ENCODE measurements at regions not wholly inside any gene's neighbourhood (a gene's known extent, or its start where the extent isn't known, plus 50 kb on each side); places are given as distances from the start of the nearest gene placed in this dataset.
"Not testable (repeated sequence)": the region's sequence is repeated elsewhere in the genome, so short reads cannot be mapped to it uniquely, and the experiment has no call there.

DNA sequence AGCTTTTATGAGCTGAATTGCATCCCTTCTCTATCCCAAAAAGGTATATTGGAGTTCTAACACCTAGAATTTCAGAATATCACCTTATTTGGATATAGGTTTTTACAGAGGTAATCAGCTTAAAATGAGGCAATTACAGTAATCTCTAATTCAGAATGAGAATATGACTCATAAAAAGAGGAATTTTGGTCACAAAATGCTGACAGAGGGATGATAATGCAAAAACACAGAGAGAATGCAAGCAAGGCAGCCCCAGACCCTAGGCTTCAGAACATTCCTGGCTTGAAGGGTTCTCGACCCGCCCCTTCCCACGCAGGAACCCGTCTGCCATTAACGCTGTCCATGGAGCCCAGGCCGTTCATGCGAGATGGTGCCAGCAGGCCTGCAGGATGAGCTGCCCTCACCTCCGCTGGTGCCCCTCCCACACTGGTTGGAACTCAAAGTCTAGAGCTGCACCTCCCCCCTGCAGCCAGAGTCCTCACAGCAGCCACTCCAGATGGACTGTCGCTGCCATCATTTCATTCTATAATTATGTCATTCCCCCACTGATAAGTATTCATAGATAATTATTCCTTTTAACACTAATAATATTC lies 1173.4 kb upstream of the ACO1 start:
- DNase-seq: no peak

DNA sequence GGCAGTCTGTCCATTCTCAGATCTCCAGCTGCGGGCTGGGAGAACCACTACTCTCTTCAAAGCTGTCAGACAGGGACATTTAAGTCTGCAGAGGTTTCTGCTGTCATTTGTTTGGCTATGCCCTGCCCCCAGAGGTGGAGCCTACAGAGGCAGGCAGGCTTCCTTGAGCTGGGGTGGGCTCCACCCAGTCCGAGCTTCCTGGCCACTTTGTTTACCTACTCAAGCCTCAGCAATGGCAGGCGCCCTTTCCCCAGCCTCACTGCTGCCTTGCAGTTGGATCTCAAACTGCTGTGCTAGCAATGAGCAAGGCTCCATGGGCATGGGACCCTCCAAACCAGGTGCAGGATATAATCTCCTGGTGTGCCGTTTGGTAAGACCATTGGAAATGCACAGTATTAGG lies 1154.5 kb upstream of the ACO1 start:
- not testable (repeated sequence) for DNase-seq

DNA sequence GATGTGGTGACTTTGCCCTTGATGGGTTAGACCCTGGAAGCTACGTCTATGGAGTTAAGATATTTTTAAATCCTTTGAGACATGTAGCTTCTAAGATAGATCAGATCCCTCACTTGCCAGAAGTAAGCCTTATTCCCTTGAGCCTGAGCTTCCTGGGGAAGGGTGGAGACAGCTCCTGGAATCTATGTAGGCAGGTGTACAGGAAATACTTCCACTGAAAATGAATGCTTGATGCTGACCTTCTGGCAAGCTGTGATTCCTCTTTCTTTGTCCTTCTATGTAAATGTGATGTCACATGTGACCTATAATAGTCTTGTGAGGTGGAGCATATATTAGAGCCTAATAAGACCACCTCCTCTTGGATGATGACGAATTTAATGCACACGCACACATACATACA lies 1152.0 kb upstream of the ACO1 start:
- DNase-seq: no peak

DNA sequence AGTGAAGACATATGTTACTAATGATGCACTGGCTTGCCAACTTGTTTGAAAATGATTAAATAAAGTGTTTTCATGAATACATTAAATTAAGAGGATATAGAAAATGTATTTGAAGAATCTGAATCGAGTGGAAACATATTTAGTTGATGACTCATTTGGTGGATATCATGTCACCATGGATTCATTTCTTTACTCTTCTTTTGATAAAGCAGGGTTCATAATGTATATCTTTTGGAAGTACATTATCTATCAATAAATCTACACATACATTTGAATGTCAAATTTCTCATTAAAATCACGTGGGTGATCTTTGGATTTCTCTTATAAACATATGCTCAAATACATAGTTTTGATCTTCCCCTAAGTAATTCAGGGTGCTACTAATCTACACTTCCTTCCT lies 1148.1 kb upstream of the ACO1 start:
- no peak for DNase-seq

DNA sequence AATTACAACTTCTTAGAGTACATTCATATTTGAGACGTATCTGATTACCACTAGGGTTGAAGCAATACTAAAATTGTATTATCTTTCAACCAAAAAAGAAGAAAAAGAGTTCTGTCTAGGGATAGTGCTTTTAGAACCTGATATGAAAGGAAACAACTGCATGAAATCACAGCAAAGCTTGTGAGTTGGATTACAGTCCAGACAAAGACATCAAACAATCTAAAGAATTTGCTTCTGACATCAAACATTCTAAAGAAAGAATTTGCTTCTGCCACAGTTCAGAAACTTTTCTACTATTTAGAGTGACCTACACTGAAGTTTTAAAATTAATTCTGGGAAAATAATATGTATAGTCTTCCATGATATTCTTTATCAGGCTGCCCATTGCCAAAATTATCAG lies 1141.1 kb upstream of the ACO1 start:
- DNase-seq: no peak

DNA sequence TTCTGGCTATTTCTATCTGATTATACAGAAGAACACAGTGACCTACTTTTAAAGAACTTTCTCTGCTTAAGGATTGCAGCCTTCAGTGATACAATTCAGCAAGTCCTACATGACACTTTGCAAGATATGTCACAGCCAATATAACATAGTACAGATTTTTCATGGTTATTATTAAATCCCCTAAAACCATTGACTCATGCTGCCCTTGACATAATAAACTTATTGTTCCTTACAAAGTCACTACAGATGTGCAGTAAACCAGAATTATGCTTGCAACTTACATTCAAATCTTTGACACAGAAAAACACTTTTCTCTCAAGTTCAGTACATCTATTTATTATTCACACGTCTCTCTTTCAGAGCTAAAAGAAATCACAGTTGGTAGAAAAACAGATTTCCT lies 1136.3 kb upstream of the ACO1 start:
- no peak for DNase-seq

DNA sequence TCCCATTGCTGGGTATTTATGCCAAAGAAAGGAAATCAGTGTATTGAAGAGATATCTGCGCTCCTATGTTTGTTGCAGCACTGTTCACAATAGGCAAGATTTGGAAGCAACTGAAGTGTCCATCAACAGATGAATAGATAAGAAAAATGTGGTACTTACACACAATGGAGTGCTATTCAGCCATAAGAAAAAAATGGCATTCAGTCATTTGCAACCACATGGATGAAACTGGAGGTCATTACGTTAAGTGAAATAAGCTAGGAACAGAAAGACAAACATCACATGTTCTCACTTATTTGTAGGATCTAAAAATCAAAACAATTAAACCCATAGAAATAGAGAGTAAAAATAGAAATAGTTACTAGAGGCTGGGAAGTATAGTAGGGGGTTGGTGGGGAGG lies 1133.1 kb upstream of the ACO1 start:
- no peak for DNase-seq

DNA sequence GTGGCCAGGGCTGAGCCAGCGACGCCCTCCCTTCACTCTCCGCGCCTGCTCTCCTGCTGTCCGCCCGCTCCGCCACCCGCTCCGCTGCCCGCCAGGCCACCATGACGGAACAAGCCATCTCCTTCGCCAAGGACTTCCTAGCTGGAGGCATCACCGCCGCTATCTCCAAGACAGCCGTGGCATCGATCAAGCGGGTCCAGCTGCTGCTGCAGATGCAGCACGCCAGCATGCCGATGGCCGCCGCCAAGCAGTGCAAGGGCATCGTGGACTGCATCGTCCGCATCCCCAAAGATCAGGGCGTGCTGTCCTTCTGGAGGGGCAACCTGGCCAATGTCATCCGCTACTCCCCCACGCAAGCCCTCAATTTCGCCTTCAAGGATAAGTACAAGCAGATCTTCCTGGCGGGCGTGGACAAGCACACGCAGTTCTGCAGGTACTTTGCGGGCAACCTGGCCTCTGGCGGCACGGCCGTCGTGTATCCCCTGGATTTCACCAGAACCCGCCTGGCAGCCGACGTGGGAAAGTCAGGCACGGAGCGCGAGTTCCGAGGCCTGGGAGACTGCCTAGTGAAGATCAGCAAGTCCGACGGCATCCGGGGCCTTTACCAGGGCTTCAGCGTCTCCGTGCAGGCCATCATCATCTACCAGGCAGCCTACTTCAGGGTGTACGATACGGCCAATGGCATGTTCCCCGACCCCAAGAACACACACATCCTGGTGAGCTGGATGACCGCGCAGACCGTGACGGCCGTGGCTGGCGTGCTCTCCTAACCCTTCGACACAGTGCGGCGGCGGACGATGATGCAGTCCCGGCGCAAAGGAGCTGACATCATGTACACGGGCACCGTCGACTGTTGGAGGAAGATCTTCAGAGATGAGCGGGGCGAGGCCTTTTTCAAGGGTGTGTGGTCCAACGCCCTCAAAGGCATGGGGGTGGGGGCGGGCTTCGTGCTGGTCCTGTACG lies 1130.4 kb upstream of the ACO1 start:
- no peak for DNase-seq

DNA sequence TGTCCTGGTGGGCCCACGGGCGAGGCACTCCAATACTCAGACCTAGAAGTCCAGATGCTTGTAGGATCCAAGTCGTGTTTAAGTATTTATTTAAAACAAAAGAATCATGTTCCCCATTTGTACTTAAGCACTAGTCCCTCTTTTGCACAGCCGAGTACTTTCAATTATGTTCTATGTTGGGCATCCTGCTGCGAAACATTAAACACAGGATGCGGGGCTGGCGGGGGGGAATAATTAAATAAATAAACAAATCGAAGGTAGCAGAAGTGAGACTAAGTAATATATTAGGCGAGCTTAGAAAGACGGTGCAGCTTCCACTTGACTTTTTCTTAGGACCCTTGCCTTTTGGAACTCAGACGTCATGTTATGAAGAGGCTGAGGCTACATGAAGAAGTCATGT lies 1129.2 kb upstream of the ACO1 start:
- DNase-seq: no peak

DNA sequence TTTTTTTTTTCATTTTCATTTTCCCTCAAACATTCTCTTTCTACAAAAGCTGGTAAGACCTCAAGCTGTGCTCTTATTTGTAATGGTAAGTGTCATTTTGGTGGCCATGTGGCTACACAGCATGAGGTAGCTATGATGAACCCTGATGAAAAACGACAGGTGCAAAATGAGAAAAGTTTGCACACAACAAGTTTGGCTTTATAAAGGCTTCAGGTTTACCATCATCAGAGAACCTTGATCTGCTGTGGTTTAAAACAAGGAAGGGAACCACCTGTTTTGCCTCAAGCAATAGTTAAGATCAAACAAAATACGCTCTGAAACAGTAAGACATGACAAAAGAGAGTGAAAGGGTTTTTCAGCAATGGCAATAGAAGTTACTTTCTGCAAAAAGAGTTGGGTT lies 1124.6 kb upstream of the ACO1 start:
- no peak for DNase-seq

DNA sequence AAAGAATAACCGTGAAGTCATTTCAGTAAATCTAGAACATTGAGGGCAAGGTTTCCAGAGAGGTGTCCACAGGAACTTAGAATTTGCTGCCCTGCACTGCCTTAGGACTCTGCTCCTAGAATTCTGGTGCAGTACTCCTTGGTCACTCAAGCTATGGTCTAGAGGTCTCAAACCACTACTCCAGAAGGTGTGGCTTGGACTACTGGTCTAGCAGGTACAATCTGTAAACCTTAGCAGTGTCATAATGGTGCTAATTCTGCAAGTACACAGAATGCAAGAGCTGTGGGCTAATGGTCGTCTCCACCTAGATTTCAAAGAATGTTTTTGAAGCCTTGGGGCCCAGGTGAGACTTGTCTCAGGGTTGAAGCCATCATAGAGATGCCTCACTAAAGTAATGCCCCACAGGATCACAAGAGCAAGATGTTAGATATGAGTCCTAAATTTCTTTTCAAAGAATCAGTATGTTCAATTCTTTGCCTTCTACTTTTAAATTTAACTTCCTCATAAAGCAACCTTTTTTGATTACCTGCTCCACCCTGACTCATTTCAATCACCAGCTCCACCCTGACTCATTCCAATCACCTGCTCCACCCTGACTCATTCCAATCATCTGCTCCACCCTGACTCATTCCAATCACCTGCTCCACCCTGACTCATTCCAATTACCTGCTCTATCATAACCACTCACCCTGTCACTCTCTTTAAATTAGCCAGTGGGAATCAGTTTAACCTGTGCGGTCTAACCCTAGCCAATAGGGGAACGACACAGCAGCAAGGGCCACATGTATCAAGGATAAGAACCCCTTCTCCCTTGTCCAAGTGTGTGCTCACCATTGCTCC lies 1111.8 kb upstream of the ACO1 start:
- no peak for DNase-seq

DNA sequence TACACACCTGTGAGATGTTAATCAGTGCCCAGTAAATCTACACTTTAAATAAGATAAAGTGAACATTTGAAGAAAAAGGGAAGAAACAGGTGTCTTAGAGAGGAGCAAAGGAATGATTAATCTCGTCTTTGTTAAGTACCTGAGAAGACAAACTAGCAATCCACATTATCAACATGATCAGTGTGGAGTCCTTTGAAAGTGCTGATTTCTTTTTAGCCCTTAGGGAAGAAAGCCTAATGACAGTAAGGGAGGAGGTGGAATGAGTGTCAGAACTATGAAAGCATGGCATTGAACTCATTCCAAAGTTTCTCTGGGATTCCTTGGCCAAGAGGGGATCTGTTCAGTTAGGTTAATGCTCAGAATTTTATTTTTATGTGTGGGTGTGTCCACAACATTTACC lies 1109.0 kb upstream of the ACO1 start:
- no peak for DNase-seq

DNA sequence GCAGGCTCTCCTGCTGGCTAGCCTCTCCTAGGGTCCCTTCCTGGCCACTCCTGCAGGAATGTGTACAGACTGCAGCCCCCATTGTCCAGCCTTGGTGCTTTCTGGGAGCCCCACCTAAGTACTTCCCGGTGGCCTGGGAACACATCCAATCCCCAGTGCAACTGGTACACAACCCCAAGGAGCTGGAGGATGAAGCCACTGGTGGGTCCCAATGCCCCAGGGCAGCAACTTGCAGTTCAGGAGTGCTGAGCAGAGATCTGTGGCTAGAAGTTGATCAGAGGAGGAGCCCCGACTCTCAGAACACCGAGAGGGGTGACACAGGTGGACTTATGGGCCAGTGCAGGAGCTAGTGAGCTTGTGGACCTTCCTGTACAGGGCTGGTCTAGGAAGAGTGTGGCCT lies 1093.7 kb upstream of the ACO1 start:
- no peak for DNase-seq

DNA sequence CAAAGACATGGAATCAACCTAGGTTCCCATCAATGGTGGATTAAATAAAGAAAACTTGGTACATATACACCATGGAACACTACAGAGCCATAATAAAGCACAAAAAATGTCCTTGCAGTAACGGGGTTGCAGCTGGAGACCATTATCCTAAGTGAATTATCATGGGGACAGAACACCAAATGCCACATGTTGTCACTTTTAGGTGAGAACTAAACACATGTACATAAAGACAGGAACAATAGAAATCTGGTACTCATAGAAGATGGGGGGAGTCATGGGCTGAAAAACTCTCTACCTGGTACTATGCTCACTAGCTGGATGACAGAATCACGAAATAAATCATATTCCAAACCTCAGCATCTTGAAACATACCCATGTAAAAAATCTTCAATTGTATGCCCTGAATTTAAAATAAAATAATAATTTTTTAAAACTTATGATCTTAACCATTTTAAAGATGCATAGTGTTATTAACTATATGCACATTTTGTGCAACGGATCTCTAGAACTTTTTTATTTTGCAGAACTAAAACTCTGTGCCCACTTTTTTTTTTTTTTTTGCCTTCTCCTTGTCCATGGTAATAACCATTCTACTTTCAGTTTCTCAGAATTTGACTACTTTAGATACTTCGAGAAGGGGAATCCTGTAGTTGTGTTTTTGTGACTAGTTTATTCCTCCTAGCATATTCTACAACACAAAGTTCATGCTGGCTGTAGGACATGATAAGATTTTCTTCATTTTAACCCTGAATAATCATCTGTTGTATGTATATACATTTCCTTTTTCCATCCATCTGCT lies 1081.6 kb upstream of the ACO1 start:
- no peak for DNase-seq

DNA sequence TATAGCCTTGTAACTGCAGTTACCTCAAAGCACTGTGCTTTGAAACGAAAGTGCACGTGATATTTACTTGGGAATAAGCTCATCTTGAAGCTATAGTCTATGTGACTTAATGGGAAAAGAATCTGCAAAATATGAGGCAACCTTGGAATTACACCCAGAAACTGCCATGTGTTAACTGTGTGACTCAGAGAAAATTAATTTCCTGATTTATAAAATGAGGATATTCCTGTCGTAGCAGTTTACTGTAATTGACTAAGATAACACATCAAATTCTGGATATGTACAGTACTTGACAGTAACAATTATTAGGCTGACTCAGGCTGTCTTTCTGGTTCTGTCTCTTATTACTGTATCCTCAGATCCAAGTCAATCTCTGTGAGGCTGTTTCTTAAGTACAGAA lies 1079.9 kb upstream of the ACO1 start:
- DNase-seq: peak; percentile 9

DNA sequence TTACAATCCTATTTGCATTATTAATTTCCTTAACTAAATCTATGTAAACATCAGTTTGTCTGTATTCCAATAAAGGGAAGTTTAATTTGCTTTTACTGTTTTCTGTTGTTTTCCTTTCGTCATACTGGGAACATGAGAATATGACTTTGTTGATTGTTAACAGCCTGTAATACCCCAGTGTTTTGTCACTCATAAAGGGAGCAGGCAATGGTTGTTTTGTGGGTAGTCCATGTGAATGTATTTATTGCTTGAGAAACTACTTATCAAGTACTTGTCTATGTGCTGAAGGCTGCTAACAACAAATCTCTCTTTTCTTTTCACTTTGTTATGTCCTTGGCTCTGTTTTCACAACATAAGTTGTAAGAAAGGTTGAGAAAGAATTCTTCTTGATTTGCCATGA lies 1070.2 kb upstream of the ACO1 start:
- DNase-seq: no peak

DNA sequence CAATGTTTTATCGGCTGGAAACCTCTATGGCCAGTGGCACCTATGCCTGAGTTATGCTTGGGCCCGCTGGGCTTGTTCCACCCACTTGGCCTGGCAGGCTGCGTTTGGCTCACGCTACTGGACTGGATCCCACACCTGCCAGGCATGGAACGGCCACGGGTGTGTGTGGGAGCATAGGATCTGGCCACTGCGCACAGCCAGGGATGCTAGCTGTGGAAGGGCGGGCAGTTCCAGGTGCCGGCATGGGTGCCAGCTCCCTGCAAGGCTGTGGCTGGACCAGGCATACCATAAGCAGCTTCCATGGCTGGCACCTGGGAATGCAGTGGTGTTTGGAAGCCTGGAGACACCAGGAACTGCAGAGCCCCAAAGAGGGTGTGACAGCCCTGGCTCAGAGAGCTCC lies 1063.9 kb upstream of the ACO1 start:
- DNase-seq: no peak

DNA sequence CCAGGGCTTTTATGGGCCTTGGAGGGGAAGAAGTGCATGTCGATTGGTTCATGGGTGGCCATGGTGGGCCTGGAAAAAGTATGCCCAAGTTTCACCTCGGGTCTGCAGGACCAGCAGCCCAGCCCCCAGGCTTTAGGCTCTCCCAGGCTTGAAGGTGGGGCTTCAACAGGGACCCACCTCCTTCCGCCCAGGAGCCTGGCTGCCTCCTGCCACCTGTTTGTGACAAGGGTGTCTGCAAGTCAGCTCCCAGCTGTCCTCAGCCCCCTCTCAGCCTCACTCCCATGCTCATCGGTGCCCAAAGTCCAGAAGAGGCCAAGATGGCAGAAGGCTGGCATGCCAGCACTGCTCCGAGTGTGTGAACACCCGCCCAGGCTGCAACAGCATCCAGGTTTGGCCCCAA lies 1063.2 kb upstream of the ACO1 start:
- DNase-seq: no peak

DNA sequence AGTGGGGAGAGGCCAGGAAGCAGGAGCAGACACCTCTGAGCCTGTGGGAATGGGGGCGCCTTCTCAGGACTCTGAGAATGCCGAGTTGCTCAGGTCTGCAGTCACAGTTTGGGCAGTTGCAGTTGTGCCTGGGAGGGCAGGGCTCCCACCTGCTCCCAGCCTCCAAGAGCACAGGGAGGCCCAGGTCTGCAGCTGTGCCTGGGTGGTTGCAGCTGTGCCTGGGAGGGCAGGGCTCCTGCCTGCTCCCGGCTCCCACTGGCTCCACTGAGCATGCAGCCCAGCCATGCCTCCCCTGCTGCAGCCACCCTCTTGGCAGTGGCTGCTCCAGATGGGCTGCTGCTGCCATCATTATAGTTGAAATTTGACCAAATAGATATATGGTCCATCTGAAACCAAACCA lies 1062.8 kb upstream of the ACO1 start:
- DNase-seq: no peak

DNA sequence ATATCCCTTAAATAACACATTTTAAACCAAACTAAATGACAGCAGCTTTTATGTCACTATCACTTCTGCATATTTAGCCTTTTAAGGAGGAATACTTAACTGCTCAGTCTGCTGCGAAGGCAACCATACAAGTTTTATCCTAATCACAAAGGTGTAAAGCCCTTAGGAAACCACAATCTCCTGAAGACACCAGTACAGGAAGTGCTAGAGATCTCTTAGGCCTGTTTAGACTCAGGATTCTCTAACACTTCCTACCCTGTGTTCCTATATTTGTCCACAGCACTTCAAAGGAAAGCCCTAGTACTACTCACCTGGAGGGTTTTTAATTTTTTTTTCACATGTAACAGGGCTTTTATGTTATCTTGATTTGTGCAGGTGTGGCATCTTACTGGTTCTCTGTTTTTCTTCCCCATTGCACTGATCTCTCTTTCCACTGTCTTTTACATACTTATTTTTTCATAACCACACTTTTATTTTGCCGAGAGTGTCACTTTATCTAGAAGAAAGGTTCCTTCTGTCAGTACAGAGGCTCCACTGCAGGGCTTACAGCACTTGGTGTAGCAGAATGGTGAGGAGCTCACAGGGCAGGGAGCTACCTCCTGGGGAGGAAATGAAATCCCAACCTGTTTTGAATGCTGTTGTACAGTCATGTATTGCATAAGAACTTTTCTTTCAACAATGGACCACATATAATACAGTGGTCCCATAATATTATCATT lies 1060.6 kb upstream of the ACO1 start:
- no peak for DNase-seq

DNA sequence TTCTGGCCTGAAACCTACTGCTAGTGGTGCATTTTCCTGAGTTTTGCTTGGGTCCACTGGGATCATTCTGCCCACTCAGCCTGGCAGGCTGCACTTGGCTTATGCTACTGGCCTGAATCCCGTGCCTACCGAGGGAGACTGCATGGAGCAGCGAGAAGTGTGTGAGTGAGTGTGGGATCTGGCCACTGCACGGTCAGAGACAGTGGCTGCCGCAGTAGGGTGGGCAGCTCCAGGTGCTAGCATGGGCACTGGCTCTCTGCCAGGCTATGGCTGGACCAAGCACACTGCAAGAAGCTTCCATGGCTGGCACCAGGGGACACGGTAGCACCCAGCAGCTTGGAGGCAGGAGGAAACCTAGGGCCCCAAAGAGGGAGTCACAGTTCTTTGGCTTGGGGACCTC lies 1058.7 kb upstream of the ACO1 start:
- DNase-seq: no peak

All from muscle of arm (tissue), 1 donor.